GM19193 (cell line): ENCODE measurements at regions not wholly inside any gene's neighbourhood (a gene's known extent, or its start where the extent isn't known, plus 50 kb on each side); places are given as distances from the start of the nearest gene placed in this dataset.

Experiments
- POLR2A ChIP-seq: IDR thresholded peaks from 4 replicates; pipeline ENCODE4 v1.6.1; 2011; ENCODE audit not compliant: insufficient read depth, insufficient read length; ENCODE audit errors: extremely low read depth

- TF ChIP-seq POLR2A = no peak
Observed at GRCh38 chr6:11434565-11435326, 102.8 kb upstream of the TMEM170B start.

- no peak for TF ChIP-seq POLR2A
Observed at GRCh38 chr6:11433860-11434259, 103.7 kb upstream of the TMEM170B start.

- no peak for TF ChIP-seq POLR2A
Observed at GRCh38 chr6:11432713-11433450, 104.7 kb upstream of the TMEM170B start.

GRCh38 chr6:11432091-11432490, 105.5 kb upstream of the TMEM170B start:
- TF ChIP-seq POLR2A = no peak

GRCh38 chr6:11431455-11431937, 106.1 kb upstream of the TMEM170B start:
- no peak for TF ChIP-seq POLR2A

GRCh38 chr6:11430036-11430435, 107.5 kb upstream of the TMEM170B start:
- TF ChIP-seq POLR2A = no peak

GRCh38 chr6:11429577-11429976, 108.0 kb upstream of the TMEM170B start:
- no peak for TF ChIP-seq POLR2A

- TF ChIP-seq POLR2A = no peak
Observed at GRCh38 chr6:11428895-11429294, 108.7 kb upstream of the TMEM170B start.

GRCh38 chr6:11428371-11428770, 109.2 kb upstream of the TMEM170B start:
- no peak for TF ChIP-seq POLR2A

GRCh38 chr6:11427723-11428245, 109.8 kb upstream of the TMEM170B start:
- no peak for TF ChIP-seq POLR2A

GRCh38 chr6:11427091-11427722, 110.3 kb upstream of the TMEM170B start:
- TF ChIP-seq POLR2A = no peak

GRCh38 chr6:11426571-11426970, 111.0 kb upstream of the TMEM170B start:
- no peak for TF ChIP-seq POLR2A

GRCh38 chr6:11425876-11426275, 111.7 kb upstream of the TMEM170B start:
- no peak for TF ChIP-seq POLR2A

- TF ChIP-seq POLR2A = no peak
Observed at GRCh38 chr6:11425431-11425871, 112.1 kb upstream of the TMEM170B start.

GRCh38 chr6:11424395-11425034, 113.0 kb upstream of the TMEM170B start:
- no peak for TF ChIP-seq POLR2A

- TF ChIP-seq POLR2A = no peak
Observed at GRCh38 chr6:11423667-11424066, 113.9 kb upstream of the TMEM170B start.

GRCh38 chr6:11423072-11423471, 114.5 kb upstream of the TMEM170B start:
- TF ChIP-seq POLR2A = no peak
